ENCODE measurements at regions not wholly inside any gene's neighbourhood (a gene's known extent, or its start where the extent isn't known, plus 50 kb on each side); places are given as distances from the start of the nearest gene placed in this dataset.

- peaks cover 6 to 10% of the 10 kb centered on the region in 2 donors for H3K27me3 Mint-ChIP-seq
- H3K9me3 Mint-ChIP-seq = peaks cover 0 to 1% of the 10 kb centered on the region in 2 donors
- no peak overlapping the region for H3K4me3 Mint-ChIP-seq
- DNase-seq (no peak), ATAC-seq (replicated peaks) (no peak)
- no peak overlapping the region for H3K27ac Mint-ChIP-seq
- peaks cover 0 to 1% of the 10 kb centered on the region in 2 donors for H3K4me1 Mint-ChIP-seq
- no peaks in the 10 kb centered on the region for H3K36me3 Mint-ChIP-seq
These were observed 120.8 kb upstream of the ATP1A1 start for GRCh38 chr1:116252271-116252670.

GRCh38 chr1:116252785-116253184 is 120.3 kb upstream of the ATP1A1 start:
- ATAC-seq (replicated peaks) = no peak
- no peak overlapping the region for H3K27ac Mint-ChIP-seq
- peaks cover 0 to 1% of the 10 kb centered on the region in 2 donors for H3K9me3 Mint-ChIP-seq
- H3K27me3 Mint-ChIP-seq = peaks cover 6 to 10% of the 10 kb centered on the region in 2 donors
- H3K36me3 Mint-ChIP-seq = no peaks in the 10 kb centered on the region
- H3K4me3 Mint-ChIP-seq = no peak overlapping the region
- peaks cover 0 to 1% of the 10 kb centered on the region in 2 donors for H3K4me1 Mint-ChIP-seq
- no peak for DNase-seq

GRCh38 chr1:116253566-116254382 is 119.3 kb upstream of the ATP1A1 start:
- H3K4me3 Mint-ChIP-seq = no peak overlapping the region
- ATAC-seq (replicated peaks) (no peak), DNase-seq (no peak)
- H3K27me3 Mint-ChIP-seq = peaks cover 6 to 11% of the 10 kb centered on the region in 2 donors
- H3K4me1 Mint-ChIP-seq = peaks cover 0 to 1% of the 10 kb centered on the region in 2 donors
- H3K36me3 Mint-ChIP-seq = no peaks in the 10 kb centered on the region
- H3K27ac Mint-ChIP-seq = no peak overlapping the region
- peaks cover 0 to 1% of the 10 kb centered on the region in 2 donors for H3K9me3 Mint-ChIP-seq

- H3K4me3 Mint-ChIP-seq = no peak overlapping the region
- H3K36me3 Mint-ChIP-seq = no peaks in the 10 kb centered on the region
- H3K9me3 Mint-ChIP-seq = peaks cover 0 to 1% of the 10 kb centered on the region in 2 donors
- ATAC-seq (replicated peaks) (no peak), DNase-seq (no peak)
- H3K4me1 Mint-ChIP-seq = peaks cover 0 to 1% of the 10 kb centered on the region in 2 donors
- H3K27ac Mint-ChIP-seq = no peak overlapping the region
- peaks cover 6 to 13% of the 10 kb centered on the region in 2 donors for H3K27me3 Mint-ChIP-seq
These were observed 118.3 kb upstream of the ATP1A1 start for GRCh38 chr1:116254776-116255175.

GRCh38 chr1:116255486-116256285 is 117.4 kb upstream of the ATP1A1 start:
- no peak overlapping the region for H3K27ac Mint-ChIP-seq
- ATAC-seq (replicated peaks) = no peak
- H3K36me3 Mint-ChIP-seq = no peaks in the 10 kb centered on the region

GRCh38 chr1:116256286-116256649 is 116.8 kb upstream of the ATP1A1 start:
- peak overlapping the region; percentile 10 for H3K27ac Mint-ChIP-seq
- H3K9me3 Mint-ChIP-seq = no peaks in the 10 kb centered on the region
- no peaks in the 10 kb centered on the region for H3K36me3 Mint-ChIP-seq
- peaks cover 15 to 19% of the 10 kb centered on the region in 2 donors for H3K27me3 Mint-ChIP-seq
- H3K4me1 Mint-ChIP-seq = peaks cover 4 to 6% of the 10 kb centered on the region in 2 donors
- ATAC-seq (replicated peaks) = no peak
- DNase-seq = no peak
- no peak overlapping the region for H3K4me3 Mint-ChIP-seq

More at GRCh38 chr1:116255486-116256285, 117.4 kb upstream of the ATP1A1 start:
- peaks cover 0 to under 1% of the 10 kb centered on the region in 2 donors for H3K9me3 Mint-ChIP-seq
- no peak overlapping the region for H3K4me3 Mint-ChIP-seq
- no peak for DNase-seq
- peaks cover 9 to 14% of the 10 kb centered on the region in 2 donors for H3K27me3 Mint-ChIP-seq
- peaks cover 0 to 3% of the 10 kb centered on the region in 2 donors for H3K4me1 Mint-ChIP-seq

- Mint-ChIP-seq H3K27me3 (peaks cover 16 to 19% of the 10 kb centered on the region in 2 donors), H3K4me1 (peaks cover 6% of the 10 kb centered on the region in 2 donors), H3K4me3 (no peak overlapping the region), H3K27ac (no peak overlapping the region), H3K36me3 (no peaks in the 10 kb centered on the region), H3K9me3 (no peaks in the 10 kb centered on the region)
- ATAC-seq (replicated peaks) (no peak), DNase-seq (no peak)
These were observed 116.2 kb upstream of the ATP1A1 start for GRCh38 chr1:116256875-116257274.

GRCh38 chr1:116257341-116257767 is 115.7 kb upstream of the ATP1A1 start:
- Mint-ChIP-seq H3K27ac (no peak overlapping the region), H3K36me3 (no peaks in the 10 kb centered on the region), H3K4me3 (no peak overlapping the region), H3K9me3 (no peaks in the 10 kb centered on the region), H3K4me1 (peaks cover 6% of the 10 kb centered on the region in 2 donors), H3K27me3 (peaks cover 16 to 19% of the 10 kb centered on the region in 2 donors)
- ATAC-seq (replicated peaks) = peak; percentile 46 to 66
- DNase-seq = no peak

- Mint-ChIP-seq H3K27ac (no peak overlapping the region), H3K9me3 (no peaks in the 10 kb centered on the region), H3K4me1 (peaks cover 6% of the 10 kb centered on the region in 2 donors), H3K36me3 (no peaks in the 10 kb centered on the region), H3K27me3 (peaks cover 16 to 19% of the 10 kb centered on the region in 2 donors), H3K4me3 (no peak overlapping the region)
- DNase-seq (no peak), ATAC-seq (replicated peaks) (no peak)
These were observed 115.2 kb upstream of the ATP1A1 start for GRCh38 chr1:116257836-116258235.

- DNase-seq = no peak
- ATAC-seq (replicated peaks) = peak in 1 of 2 donors; percentile 35
- Mint-ChIP-seq H3K9me3 (no peaks in the 10 kb centered on the region), H3K4me1 (peaks cover 5 to 6% of the 10 kb centered on the region in 2 donors), H3K27me3 (peaks cover 16 to 19% of the 10 kb centered on the region in 2 donors), H3K36me3 (no peaks in the 10 kb centered on the region), H3K4me3 (no peak overlapping the region), H3K27ac (no peak overlapping the region)
These were observed 114.2 kb upstream of the ATP1A1 start for GRCh38 chr1:116258668-116259419.

GRCh38 chr1:116259663-116260062 is 113.4 kb upstream of the ATP1A1 start:
- ATAC-seq (replicated peaks) (no peak), DNase-seq (no peak)
- H3K27me3 Mint-ChIP-seq = peaks cover 16 to 19% of the 10 kb centered on the region in 2 donors
- peaks cover 5 to 6% of the 10 kb centered on the region in 2 donors for H3K4me1 Mint-ChIP-seq
- H3K9me3 Mint-ChIP-seq = no peaks in the 10 kb centered on the region
- H3K27ac Mint-ChIP-seq = no peak overlapping the region
- H3K36me3 Mint-ChIP-seq = no peaks in the 10 kb centered on the region
- no peak overlapping the region for H3K4me3 Mint-ChIP-seq

GRCh38 chr1:116260115-116260514 is 112.9 kb upstream of the ATP1A1 start:
- no peak for DNase-seq
- no peaks in the 10 kb centered on the region for H3K9me3 Mint-ChIP-seq
- no peaks in the 10 kb centered on the region for H3K36me3 Mint-ChIP-seq
- no peak for ATAC-seq (replicated peaks)
- H3K4me1 Mint-ChIP-seq = peaks cover 5 to 6% of the 10 kb centered on the region in 2 donors
- H3K27me3 Mint-ChIP-seq = peaks cover 16 to 19% of the 10 kb centered on the region in 2 donors
- no peak overlapping the region for H3K4me3 Mint-ChIP-seq
- H3K27ac Mint-ChIP-seq = no peak overlapping the region

- peaks cover 16 to 18% of the 10 kb centered on the region in 2 donors for H3K27me3 Mint-ChIP-seq
- H3K36me3 Mint-ChIP-seq = no peaks in the 10 kb centered on the region
- H3K9me3 Mint-ChIP-seq = no peaks in the 10 kb centered on the region
- H3K4me3 Mint-ChIP-seq = no peak overlapping the region
- no peak overlapping the region for H3K27ac Mint-ChIP-seq
- peaks cover 5 to 6% of the 10 kb centered on the region in 2 donors for H3K4me1 Mint-ChIP-seq
- DNase-seq (no peak), ATAC-seq (replicated peaks) (no peak)
These were observed 112.4 kb upstream of the ATP1A1 start for GRCh38 chr1:116260621-116261020.

- no peak for DNase-seq
- no peaks in the 10 kb centered on the region for H3K36me3 Mint-ChIP-seq
- H3K4me1 Mint-ChIP-seq = peaks cover 5 to 6% of the 10 kb centered on the region in 2 donors
- H3K4me3 Mint-ChIP-seq = no peak overlapping the region
- peaks cover 15% of the 10 kb centered on the region in 2 donors for H3K27me3 Mint-ChIP-seq
- H3K9me3 Mint-ChIP-seq = no peaks in the 10 kb centered on the region
- no peak for ATAC-seq (replicated peaks)
- H3K27ac Mint-ChIP-seq = no peak overlapping the region
These were observed 111.8 kb upstream of the ATP1A1 start for GRCh38 chr1:116261227-116261626.
